ENCODE measurements at regions not wholly inside any gene's neighbourhood (a gene's known extent, or its start where the extent isn't known, plus 50 kb on each side); places are given as distances from the start of the nearest gene placed in this dataset.

DNA sequence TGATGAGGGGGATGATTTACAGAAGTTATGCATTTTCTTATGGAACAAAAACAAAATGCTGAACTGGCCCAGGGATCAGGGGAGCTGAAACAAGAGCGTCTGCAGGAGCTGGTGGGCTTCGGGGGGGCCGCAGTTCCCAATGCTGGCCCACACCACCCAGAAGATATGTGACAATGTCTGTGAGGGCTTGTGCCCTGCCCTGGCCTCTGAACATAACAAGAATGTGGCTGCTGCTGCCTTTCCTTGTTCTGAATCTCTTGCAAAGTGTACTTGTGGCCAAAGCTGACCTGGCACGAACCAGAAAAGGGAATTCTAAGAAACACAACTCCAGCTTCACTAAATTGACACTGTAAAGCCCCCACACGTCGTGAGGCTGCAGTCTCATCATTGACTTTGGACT lies 66.7 kb downstream of the SEC61B start:
- Histone ChIP-seq H3K9me3 (no peaks in the 10 kb centered on the region), H3K4me1 (no peaks in the 10 kb centered on the region), H3K27me3 (no peaks in the 10 kb centered on the region), H3K4me3 (no peak overlapping the region), H3K36me3 (no peaks in the 10 kb centered on the region), H3K27ac (no peak overlapping the region)
- DNase-seq = no peak
- no peak for ATAC-seq
- intact Hi-C loops (cut with DNase I) = no loop called here
- TF ChIP-seq, protein P1, sequence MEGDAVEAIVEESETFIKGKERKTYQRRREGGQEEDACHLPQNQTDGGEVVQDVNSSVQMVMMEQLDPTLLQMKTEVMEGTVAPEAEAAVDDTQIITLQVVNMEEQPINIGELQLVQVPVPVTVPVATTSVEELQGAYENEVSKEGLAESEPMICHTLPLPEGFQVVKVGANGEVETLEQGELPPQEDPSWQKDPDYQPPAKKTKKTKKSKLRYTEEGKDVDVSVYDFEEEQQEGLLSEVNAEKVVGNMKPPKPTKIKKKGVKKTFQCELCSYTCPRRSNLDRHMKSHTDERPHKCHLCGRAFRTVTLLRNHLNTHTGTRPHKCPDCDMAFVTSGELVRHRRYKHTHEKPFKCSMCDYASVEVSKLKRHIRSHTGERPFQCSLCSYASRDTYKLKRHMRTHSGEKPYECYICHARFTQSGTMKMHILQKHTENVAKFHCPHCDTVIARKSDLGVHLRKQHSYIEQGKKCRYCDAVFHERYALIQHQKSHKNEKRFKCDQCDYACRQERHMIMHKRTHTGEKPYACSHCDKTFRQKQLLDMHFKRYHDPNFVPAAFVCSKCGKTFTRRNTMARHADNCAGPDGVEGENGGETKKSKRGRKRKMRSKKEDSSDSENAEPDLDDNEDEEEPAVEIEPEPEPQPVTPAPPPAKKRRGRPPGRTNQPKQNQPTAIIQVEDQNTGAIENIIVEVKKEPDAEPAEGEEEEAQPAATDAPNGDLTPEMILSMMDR (IDR thresholded peaks at IDR 0.05) = no peak
- WGBS, 2 donors = 55 to 59% methylated on average over 6 of the region's 6 CpGs

DNA sequence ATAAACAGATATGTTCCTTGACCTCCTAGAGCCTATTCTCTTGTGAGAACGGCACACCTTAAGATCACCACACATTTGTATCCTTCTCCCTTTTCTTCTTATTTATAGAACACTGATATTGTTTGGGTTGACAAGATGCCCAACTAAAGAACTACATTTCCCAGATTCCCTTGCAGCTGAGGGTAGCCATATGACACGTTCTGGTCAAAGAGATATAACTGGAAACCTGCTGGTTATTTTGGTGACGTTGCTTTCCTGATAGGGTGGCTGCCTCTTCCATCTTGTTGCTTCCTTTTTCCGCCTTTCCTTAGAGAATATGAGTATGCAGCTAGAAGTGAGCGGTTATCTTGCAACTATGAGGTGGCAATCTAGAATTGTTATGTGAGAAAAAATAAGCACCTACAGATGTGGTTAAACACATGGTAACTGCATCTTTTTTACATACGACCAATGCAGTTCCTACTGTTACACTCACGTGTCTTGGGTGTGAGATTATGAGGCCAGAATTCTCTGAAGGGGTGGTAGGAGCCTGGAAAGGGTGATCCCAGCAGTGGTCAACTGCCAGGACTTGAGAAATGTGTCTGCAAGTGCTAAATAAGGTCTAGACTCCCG lies 72.9 kb downstream of the SEC61B start:
- no peak for ATAC-seq
- WGBS, 2 donors = 51 to 56% methylated on average over 8 of the region's 8 CpGs
- no peak for DNase-seq
- Histone ChIP-seq H3K4me3 (no peak overlapping the region), H3K9me3 (no peaks in the 10 kb centered on the region), H3K27me3 (peaks cover 0 to 5% (median 0%) of the 10 kb centered on the region in 7 donors), H3K4me1 (peaks cover 0 to 10% (median 0%) of the 10 kb centered on the region in 9 donors), H3K36me3 (no peaks in the 10 kb centered on the region), H3K27ac (no peak overlapping the region)
- intact Hi-C loops (cut with DNase I) = no loop called here
- TF ChIP-seq, protein P1 (IDR thresholded peaks at IDR 0.05) = no peak

DNA sequence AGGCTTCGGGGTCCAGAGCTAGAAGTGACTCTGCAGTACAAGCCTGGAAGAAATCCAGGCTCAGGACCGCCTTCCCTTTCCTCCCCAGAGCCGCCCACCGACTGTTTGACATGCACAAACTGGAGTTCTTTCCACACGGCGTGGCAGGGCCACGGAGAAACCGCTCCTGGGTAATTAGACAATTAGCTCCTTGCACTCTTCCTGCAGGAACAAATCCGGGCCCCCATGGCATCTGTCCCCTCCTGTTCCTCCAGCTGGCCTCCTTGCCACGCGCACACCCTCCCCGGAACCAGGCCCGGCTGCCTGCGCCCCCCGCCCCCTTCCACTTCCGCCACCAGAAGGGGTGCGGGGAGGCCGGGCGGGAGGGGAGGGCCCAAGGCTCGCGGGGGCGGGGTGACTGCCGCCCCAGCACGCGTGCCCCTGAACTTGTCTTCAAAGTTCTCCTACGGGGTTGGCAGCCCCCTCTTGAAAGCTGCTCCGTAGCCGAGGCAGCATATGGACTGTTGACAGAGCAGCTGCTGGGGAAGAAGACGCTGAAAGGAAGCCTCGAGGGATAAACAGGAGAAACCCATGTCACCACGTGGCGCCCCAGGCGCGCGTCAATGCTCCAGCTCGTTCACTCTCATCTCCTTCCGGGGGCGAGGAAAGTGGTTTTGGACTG lies 74.3 kb downstream of the SEC61B start:
- Histone ChIP-seq H3K27ac (no peak overlapping the region), H3K4me3 (peak overlapping the region in 8 of 10 donors; percentile 13 to 49 (median 38)), H3K9me3 (no peaks in the 10 kb centered on the region), H3K27me3 (peaks cover 0 to 5% (median 0%) of the 10 kb centered on the region in 7 donors), H3K4me1 (peaks cover 0 to 10% (median 0%) of the 10 kb centered on the region in 9 donors), H3K36me3 (no peaks in the 10 kb centered on the region)
- DNase-seq = peak; percentile 24 to 40
- intact Hi-C loops (cut with DNase I) = no loop called here
- peak in 6 of 8 donors; percentile 54 to 88 (median 69) for ATAC-seq
- WGBS, 2 donors = 48 to 58% methylated on average over 38 of the region's 38 CpGs
- TF ChIP-seq, protein P1 (IDR thresholded peaks at IDR 0.05) = no peak

DNA sequence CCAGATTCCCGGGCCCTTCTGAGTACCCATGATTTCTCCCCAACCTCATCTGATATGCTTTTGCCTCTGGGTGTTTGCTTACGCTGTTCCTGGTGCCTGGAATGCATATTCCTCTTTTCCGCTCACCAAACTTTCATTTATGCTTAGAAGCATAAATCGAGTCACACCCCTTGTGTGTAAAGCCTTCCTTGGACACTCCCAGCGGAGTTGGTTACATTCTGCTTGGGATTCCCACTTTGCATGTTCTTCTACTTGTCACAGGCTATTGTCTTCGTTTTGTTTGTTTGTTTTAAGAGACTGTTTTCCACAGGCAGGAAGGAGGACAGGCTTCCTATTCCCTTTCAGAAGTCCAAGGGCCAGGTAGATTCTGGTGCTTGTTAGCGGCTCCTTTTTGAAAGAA lies 76.5 kb downstream of the SEC61B start:
- ATAC-seq (no peak), DNase-seq (no peak)
- 69 to 78% methylated on average over 7 of the region's 7 CpGs for WGBS, 2 donors
- H3K4me1 ChIP-seq = peaks cover 0 to 10% (median 0%) of the 10 kb centered on the region in 9 donors
- intact Hi-C loops (cut with DNase I) = no loop called here
- H3K36me3 ChIP-seq = no peaks in the 10 kb centered on the region
- H3K27me3 ChIP-seq = peaks cover 0 to 5% (median 0%) of the 10 kb centered on the region in 7 donors
- no peak overlapping the region for H3K4me3 ChIP-seq
- no peaks in the 10 kb centered on the region for H3K9me3 ChIP-seq
- no peak overlapping the region for H3K27ac ChIP-seq
- TF ChIP-seq, protein P1 (IDR thresholded peaks at IDR 0.05) = no peak
